HTR-8/SVneo (cell line): ENCODE measurements at regions not wholly inside any gene's neighbourhood (a gene's known extent, or its start where the extent isn't known, plus 50 kb on each side); places are given as distances from the start of the nearest gene placed in this dataset.

ENCODE experiments used
- DNase-seq: peaks from one replicate; pipeline ENCODE4 v3.0.0; 2011; ENCODE audit warnings: low spot score, mixed read lengths; ENCODE audit not compliant: insufficient read length
- FAIRE-seq: peaks from 2 replicates; lab custom pipeline; 2011; peaks lifted over from hg19 to GRCh38; lab: Jason Lieb, UNC

DNA sequence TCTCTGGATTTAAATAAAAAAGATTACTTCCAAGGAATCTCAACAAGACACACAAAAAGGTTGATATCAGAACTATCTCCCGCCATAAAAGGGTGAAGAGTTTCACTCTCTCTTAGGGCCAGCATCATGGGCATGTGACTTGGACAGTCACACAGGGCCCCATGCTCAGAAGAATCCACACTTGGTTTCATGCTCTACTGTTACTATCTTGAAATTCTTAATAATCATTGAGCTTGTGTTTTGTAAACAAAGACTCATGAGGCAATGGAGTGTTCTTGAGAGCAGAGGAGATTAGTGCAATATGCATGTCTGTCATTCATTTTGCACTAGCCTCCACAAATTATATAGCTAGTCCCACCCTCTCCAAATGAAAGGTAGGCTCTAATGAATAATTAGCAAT is 58.4 kb downstream of the HMHB1 start:
- no peak for DNase-seq
- FAIRE-seq: no peak

DNA sequence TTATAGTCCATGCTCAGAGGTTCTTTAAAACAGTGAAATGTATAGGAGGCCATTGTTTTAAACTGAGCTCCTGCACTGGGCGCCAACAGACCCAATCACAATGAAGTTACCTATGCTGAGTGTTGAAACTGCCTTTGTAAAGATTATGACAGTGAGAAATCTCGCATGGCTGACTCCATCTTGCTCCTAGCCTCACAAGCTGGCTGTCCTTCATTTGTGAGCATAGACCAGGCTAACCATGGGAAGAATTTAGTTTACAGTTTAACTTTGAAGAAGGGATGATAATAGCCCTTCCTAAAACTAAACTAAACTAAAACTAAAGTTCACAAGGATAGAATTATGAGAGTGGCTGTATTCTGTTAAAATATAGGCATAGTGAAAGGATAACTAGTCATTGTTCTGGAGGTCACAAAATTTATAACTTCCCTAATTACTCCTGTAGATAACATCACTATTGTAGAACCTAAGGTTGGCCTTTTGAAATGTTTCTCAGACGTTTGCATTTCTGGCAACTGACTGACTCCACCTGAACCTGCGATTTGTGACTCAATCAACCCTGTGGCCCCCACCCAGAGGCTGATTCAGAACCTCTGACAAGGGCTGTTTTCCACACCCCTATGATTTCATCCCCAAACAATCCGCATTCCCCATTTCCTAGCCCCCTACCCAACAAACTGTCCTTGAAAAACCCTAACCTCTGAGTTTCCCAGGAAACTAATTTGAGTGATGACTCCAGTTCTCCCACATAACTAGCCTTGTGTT is 59.1 kb downstream of the HMHB1 start:
- FAIRE-seq: no peak
- no peak for DNase-seq

GRCh38 chr5:143871672-143872071 is 59.7 kb downstream of the HMHB1 start:
- DNase-seq: no peak
- no peak for FAIRE-seq

GRCh38 chr5:143874312-143874711 is 62.4 kb downstream of the HMHB1 start:
- FAIRE-seq: peak; percentile 72
- DNase-seq: no peak

GRCh38 chr5:143877196-143877595 is 65.2 kb downstream of the HMHB1 start:
- FAIRE-seq: no peak

DNA sequence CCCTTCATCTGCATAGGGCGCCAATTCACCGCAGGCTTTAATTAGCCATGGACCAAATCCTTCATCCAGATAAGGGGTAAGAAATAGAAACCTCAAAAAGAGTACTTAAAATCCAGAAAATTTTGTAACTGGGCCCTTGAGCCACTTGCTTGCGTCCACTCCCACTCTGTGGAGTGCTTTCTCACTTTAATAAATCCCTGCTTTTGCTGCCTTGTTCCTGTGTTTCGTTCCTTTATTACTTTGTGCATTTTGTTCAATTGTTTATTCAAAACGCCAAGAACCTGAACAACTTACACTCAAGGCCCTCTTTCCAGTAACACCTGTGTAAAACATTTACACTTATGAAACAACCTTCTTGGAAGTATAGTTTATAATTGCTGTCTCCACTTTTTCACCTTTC is 66.5 kb downstream of the HMHB1 start:
- DNase-seq: no peak
- no peak for FAIRE-seq

More at GRCh38 chr5:143877196-143877595, 65.2 kb downstream of the HMHB1 start:
- DNase-seq: no peak

- FAIRE-seq (no peak), DNase-seq (no peak)
These were observed 67.7 kb downstream of the HMHB1 start for GRCh38 chr5:143879646-143880045.

GRCh38 chr5:143880178-143880577 is 68.2 kb downstream of the HMHB1 start:
- DNase-seq: no peak
- peak; percentile 48 for FAIRE-seq

- FAIRE-seq (no peak), DNase-seq (no peak)
These were observed 70.6 kb downstream of the HMHB1 start for GRCh38 chr5:143882520-143882919.

DNA sequence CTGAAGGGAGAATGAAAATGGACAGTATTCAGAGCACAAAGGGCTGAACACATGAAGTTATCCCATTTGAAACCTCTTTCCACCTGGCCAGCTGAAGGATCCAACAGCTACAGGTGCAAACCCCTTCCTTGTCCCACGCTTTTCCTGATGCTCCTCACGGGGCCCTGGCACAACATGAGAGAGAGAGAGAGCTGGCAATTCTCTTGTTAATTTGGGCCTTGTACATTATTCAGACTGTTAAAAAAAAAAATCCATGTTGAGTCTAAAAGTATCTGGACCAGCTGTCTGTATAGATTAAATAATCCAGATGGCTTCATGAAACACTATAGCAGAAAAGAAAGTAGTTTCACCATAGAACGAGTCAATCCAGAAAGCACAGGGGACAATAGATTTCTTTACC is 74.1 kb downstream of the HMHB1 start:
- DNase-seq: no peak
- FAIRE-seq: no peak

- FAIRE-seq: no peak
- peak; percentile 13 for DNase-seq
These were observed 75.0 kb downstream of the HMHB1 start for GRCh38 chr5:143886651-143887638.

DNA sequence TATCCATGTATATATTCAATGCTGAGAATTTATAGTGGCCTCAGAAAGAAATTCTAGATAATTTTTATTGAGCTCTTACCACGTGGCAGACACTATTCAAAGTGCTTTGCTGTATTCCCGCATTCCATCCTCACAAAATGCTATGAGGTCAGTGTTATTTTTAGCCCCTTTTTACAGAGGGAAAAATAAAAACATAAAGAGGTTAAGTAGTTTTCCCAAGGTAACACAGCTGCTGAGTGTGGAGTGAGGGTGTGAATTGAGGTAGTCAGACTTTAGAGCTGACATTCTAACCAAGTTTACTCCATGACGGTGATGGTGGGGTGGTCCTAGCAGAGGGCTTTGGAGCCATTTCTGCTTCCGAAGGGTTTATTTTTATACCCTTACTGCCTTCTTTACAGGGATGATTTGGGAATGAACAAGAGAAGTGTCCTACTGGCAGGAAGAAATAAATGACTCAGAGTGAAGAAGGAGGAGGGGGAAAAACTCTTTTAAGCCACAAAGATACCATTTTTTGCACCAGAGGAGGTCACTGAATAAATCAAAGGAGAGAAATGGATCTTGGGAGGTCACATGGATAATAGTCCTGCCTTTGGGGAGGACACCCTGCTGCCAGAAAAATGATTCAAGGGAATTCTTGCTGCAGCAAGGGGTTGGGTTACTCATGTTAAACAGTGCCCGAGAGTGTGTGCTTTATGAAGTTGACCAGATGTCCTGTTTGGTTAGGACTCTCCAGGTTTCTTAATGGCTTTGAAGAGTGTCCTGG is 76.1 kb downstream of the HMHB1 start:
- DNase-seq: peak; percentile 7
- no peak for FAIRE-seq

GRCh38 chr5:143888912-143889311 is 77.0 kb downstream of the HMHB1 start:
- DNase-seq (no peak), FAIRE-seq (no peak)

GRCh38 chr5:143889986-143890385 is 78.0 kb downstream of the HMHB1 start:
- FAIRE-seq (no peak), DNase-seq (no peak)

- FAIRE-seq: no peak
- DNase-seq: no peak
These were observed 78.5 kb downstream of the HMHB1 start for GRCh38 chr5:143890487-143890886.

DNA sequence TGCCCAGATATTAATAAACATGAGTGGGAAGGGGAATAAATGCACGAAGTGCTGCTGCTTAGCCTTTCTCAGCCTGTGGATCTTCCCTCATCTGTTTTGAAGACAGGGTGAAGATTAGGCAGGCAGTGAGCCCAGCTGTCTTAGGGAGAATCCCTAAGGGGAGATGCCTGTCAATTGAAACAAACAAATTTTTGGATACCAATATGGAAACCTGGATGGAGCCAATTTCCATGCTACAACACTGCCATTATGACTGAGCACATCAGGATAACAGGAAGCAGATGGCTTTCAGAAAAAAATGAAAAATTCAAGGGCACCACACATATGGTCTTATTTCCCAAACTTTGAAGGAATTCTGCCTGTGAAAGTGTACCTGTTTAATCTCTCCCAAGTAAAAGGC is 80.3 kb downstream of the HMHB1 start:
- DNase-seq (no peak), FAIRE-seq (no peak)

DNA sequence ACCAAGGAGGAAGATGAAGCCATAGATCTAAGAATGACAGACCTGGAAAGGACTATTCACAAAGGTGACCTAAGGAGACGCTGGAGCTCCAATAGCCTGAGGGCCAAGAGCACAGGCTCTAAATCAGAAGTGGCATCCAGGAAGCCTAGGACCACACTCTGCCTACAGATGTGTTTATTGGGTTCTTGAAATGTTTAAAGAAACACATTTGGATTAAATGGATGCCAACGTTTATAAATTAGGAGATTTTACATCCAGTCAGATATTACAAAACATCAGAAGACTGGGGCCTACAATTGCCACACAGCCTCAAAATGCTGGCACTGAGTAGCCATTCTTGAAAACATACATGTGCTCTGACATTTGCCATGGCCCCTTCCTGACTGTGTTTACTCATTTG is 80.9 kb downstream of the HMHB1 start:
- DNase-seq: no peak
- no peak for FAIRE-seq

DNA sequence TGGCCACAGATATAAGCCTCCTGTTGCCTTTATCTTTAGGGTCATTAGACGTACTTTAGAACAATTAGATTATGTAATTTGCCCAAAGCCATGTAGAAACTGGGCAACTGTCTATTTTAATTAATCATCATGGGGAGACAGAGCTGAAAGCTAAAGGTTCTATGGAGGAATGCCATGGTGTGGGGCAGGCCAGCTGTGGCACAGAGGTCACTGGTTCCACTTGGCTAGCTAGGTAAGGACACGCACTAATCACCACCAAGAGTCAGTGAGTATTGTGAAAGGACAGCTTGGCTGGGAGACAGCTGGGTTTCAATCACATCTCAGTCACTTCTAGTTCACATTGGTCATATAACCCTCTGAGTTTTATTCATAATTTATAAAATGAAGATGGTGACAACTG is 81.7 kb downstream of the HMHB1 start:
- DNase-seq (no peak), FAIRE-seq (no peak)

- FAIRE-seq (no peak), DNase-seq (no peak)
These were observed 84.6 kb downstream of the HMHB1 start for GRCh38 chr5:143896516-143896915.

- DNase-seq: no peak
These were observed 85.0 kb downstream of the HMHB1 start for GRCh38 chr5:143896966-143897365.

More at GRCh38 chr5:143896966-143897365, 85.0 kb downstream of the HMHB1 start:
- FAIRE-seq: peak; percentile 20
